ENCODE measurements at regions not wholly inside any gene's neighbourhood (a gene's known extent, or its start where the extent isn't known, plus 50 kb on each side); places are given as distances from the start of the nearest gene placed in this dataset.

DNA sequence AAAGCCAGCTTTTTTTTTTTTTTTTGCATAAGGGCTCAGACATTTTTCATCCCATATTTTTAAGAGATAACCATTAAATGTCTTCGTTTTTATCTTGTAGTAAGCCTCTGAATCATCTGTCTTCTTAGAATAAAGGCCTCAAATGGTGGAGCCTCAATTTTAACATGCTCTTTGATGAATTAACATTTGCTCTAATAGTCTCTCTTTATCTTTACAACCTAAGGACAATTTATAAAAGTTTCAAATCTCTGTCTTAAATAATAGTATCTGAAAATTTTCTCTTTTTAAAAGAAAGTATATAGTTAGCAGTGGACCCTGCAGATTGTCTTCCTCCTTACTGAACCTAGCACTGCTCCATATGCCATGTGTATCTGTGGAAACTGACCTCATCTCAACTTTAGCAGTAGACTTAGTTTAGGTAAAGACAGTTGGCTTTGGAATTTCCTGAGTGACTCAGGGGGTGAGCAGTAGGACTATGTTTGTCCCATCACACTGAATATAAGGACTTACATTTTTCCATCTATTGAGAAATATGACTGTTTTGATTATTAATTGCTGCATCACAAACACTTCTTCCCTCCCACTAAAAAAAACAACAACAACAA is 1658.0 kb downstream of the STIM2 start:
- TF ChIP-seq, protein P1, sequence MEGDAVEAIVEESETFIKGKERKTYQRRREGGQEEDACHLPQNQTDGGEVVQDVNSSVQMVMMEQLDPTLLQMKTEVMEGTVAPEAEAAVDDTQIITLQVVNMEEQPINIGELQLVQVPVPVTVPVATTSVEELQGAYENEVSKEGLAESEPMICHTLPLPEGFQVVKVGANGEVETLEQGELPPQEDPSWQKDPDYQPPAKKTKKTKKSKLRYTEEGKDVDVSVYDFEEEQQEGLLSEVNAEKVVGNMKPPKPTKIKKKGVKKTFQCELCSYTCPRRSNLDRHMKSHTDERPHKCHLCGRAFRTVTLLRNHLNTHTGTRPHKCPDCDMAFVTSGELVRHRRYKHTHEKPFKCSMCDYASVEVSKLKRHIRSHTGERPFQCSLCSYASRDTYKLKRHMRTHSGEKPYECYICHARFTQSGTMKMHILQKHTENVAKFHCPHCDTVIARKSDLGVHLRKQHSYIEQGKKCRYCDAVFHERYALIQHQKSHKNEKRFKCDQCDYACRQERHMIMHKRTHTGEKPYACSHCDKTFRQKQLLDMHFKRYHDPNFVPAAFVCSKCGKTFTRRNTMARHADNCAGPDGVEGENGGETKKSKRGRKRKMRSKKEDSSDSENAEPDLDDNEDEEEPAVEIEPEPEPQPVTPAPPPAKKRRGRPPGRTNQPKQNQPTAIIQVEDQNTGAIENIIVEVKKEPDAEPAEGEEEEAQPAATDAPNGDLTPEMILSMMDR (IDR thresholded peaks at IDR 0.05), result no peak
- no peak for TF ChIP-seq POLR2A (IDR thresholded peaks at IDR 0.05)

Data from lower leg skin (tissue), 3 donors.